SK-N-SH (cell line): ENCODE measurements at regions not wholly inside any gene's neighbourhood (a gene's known extent, or its start where the extent isn't known, plus 50 kb on each side); places are given as distances from the start of the nearest gene placed in this dataset.

ENCODE experiments used
- CTCF ChIP-seq: fragments of 200-600 bp; sonication (generic); IDR thresholded peaks from 2 replicates; pipeline ENCODE4 v1.6.1; 2017; ENCODE audit warnings: antibody characterized with exemption, mild to moderate bottlenecking, moderate library complexity
- EP300 ChIP-seq, 2 experiments: IDR thresholded peaks; 2 replicates each; pipeline versions ENCODE4 v1.4.0 to v1.6.1; 2012; ENCODE audit warnings: borderline replicate concordance in 1 of 2, low read depth in 1 of 2, low read length in 1 of 2
- GABPA ChIP-seq: IDR thresholded peaks from 2 replicates; pipeline ENCODE4 v1.4.0; 2012; ENCODE audit warnings: low read depth, mild to moderate bottlenecking
- NRF1 ChIP-seq: IDR thresholded peaks from 2 replicates; pipeline ENCODE4 v1.6.1; 2012; ENCODE audit warnings: low read depth, mild to moderate bottlenecking, low read length
- POLR2AphosphoS5 ChIP-seq: IDR thresholded peaks from 2 replicates; pipeline ENCODE4 v1.6.1; 2012; ENCODE audit warnings: low read depth, low read length
- RCOR1 ChIP-seq: fragments of 150-350 bp; IDR thresholded peaks from 2 replicates; pipeline ENCODE4 v1.6.1; 2017; ENCODE audit warnings: antibody characterized with exemption, low read length
- USF1 ChIP-seq: IDR thresholded peaks from 2 replicates; pipeline ENCODE4 v1.4.0; 2012; ENCODE audit warnings: low read depth, borderline replicate concordance
- USF2 ChIP-seq: fragments of 150-350 bp; IDR thresholded peaks from 2 replicates; pipeline ENCODE4 v1.6.1; 2017; ENCODE audit warnings: antibody characterized with exemption, low read length, low read depth, borderline replicate concordance

- TF ChIP-seq CTCF (no peak), NRF1 (no peak), RCOR1 (no peak), USF1 (no peak), USF2 (no peak), EP300 (IDR thresholded peaks at IDR 0.05; ENCODE audit: borderline replicate concordance in 1 of 2, low read depth in 1 of 2, low read length in 1 of 2) (no peak), GABPA (no peak), POLR2AphosphoS5 (no peak)
Observed at GRCh38 chr10:132477398-132478340, 59.9 kb upstream of the INPP5A start.
